IMR-90 (cell line): ENCODE measurements at regions not wholly inside any gene's neighbourhood (a gene's known extent, or its start where the extent isn't known, plus 50 kb on each side); places are given as distances from the start of the nearest gene placed in this dataset.

Experiments used
- ATAC-seq: fragments of 200-7000 bp; cut with Tn5 transposase; 2 replicates; pipeline ENCODE4 v1.9.1; 2020; ENCODE audit warnings: low read depth, mild to moderate bottlenecking, moderate library complexity
- BruUV-seq: library from RNA; stranded (reverse); fragments of 400-500 nt; replicated peaks from 2 replicates; lab custom pipeline; 2021; lab: Mats Ljungman, UMichigan
- CTCF ChIA-PET: fragments of 300-600 bp; formaldehyde crosslinking; extraction: SDS; loops from one replicate; lab custom pipeline; 2021; ENCODE audit warnings: antibody characterized with exemption; lab: Yijun Ruan, JAX
- POLR2A ChIA-PET: fragments of 300-600 bp; sonication (Branson Sonifier 250); formaldehyde crosslinking; loops from one replicate; lab custom pipeline; 2022; ENCODE audit warnings: antibody characterized with exemption; ENCODE audit not compliant: unreplicated experiment; lab: Charles Lee
- DNase-seq: peaks from one replicate; pipeline ENCODE4 v3.0.0; 2013
- H2AFZ ChIP-seq: replicated peaks from 2 replicates; pipeline ENCODE3; 2013; ENCODE audit warnings: low read length, mild to moderate bottlenecking; ENCODE audit not compliant: poor library complexity
- H2AK5ac ChIP-seq: 2 replicates; pipeline ENCODE4 v1.6.1; 2013; ENCODE audit warnings: low read depth, low read length, inconsistent platforms
- H2AK9ac ChIP-seq: replicated peaks from 2 replicates; pipeline ENCODE3; 2013; ENCODE audit warnings: mild to moderate bottlenecking, low read depth, low read length, moderate library complexity; ENCODE audit not compliant: poor library complexity
- H2BK120ac ChIP-seq: 2 replicates; pipeline ENCODE4 v1.6.1; 2013; ENCODE audit warnings: low read depth, low read length, inconsistent platforms
- H2BK15ac ChIP-seq: 3 replicates; pipeline ENCODE4 v1.6.1; 2013; ENCODE audit warnings: low read depth, low read length, inconsistent platforms
- H2BK20ac ChIP-seq: 2 replicates; pipeline ENCODE4 v1.6.1; 2013; ENCODE audit warnings: low read depth, mild to moderate bottlenecking, inconsistent platforms, low read length, moderate library complexity
- H2BK5ac ChIP-seq: 2 replicates; pipeline ENCODE4 v1.6.1; 2013; ENCODE audit warnings: mild to moderate bottlenecking, low read depth, low read length, inconsistent platforms; ENCODE audit not compliant: poor library complexity, severe bottlenecking
- H3K14ac ChIP-seq: replicated peaks from 2 replicates; pipeline ENCODE4 v1.6.1; 2013; ENCODE audit warnings: low read depth, low read length, inconsistent platforms
- H3K18ac ChIP-seq: 2 replicates; pipeline ENCODE4 v1.6.1; 2013; ENCODE audit warnings: low read depth, low read length, control low read depth
- H3K23ac ChIP-seq: 2 replicates; pipeline ENCODE4 v1.6.1; 2013; ENCODE audit warnings: low read depth, low read length, inconsistent platforms
- H3K27ac ChIP-seq: 2 replicates; pipeline ENCODE4 v1.5.1; 2013; ENCODE audit warnings: mild to moderate bottlenecking, control low read depth, low read length; ENCODE audit not compliant: insufficient read depth
- H3K27me3 ChIP-seq: 2 replicates; pipeline ENCODE4 v1.6.1; 2013; ENCODE audit warnings: low read length; ENCODE audit not compliant: control insufficient read depth, insufficient read depth
- H3K36me3 ChIP-seq: 2 replicates; pipeline ENCODE4 v1.6.1; 2013; ENCODE audit warnings: low read length, mixed read lengths; ENCODE audit not compliant: control insufficient read depth, insufficient read depth
- H3K4ac ChIP-seq: 2 replicates; pipeline ENCODE4 v1.6.1; 2013; ENCODE audit warnings: low read depth, low read length, inconsistent platforms
- H3K4me1 ChIP-seq: 2 replicates; pipeline ENCODE4 v1.6.1; 2013; ENCODE audit warnings: low read length, mixed read lengths; ENCODE audit not compliant: control insufficient read depth, insufficient read depth
- H3K4me2 ChIP-seq: 2 replicates; pipeline ENCODE4 v1.6.1; 2013; ENCODE audit warnings: low read depth, mild to moderate bottlenecking, control low read depth, low read length, moderate library complexity
- H3K4me3 ChIP-seq: 2 replicates; pipeline ENCODE4 v1.5.1; 2013; ENCODE audit warnings: low read depth, mild to moderate bottlenecking, control low read depth, low read length, moderate library complexity; ENCODE audit not compliant: insufficient read depth
- H3K56ac ChIP-seq: 2 replicates; pipeline ENCODE4 v1.6.1; 2013; ENCODE audit warnings: low read length, inconsistent platforms; ENCODE audit not compliant: insufficient read depth; ENCODE audit errors: extremely low read depth
- H3K79me1 ChIP-seq, 2 experiments: 2 replicates each; pipeline ENCODE4 v1.6.1; 2013; ENCODE audit warnings: low read length in 2 of 2, inconsistent platforms in 1 of 2, low read depth in 1 of 2
- H3K9ac ChIP-seq: 2 replicates; pipeline ENCODE4 v1.6.1; 2013; ENCODE audit warnings: low read depth, low read length, control low read depth
- H3K9me1 ChIP-seq: 2 replicates; pipeline ENCODE4 v1.6.1; 2013; ENCODE audit warnings: low read length, inconsistent platforms; ENCODE audit not compliant: insufficient read depth
- H3K9me3 ChIP-seq: 2 replicates; pipeline ENCODE4 v1.6.1; 2013; ENCODE audit warnings: low read length; ENCODE audit not compliant: control insufficient read depth, insufficient read depth
- H4K20me1 ChIP-seq: 2 replicates; pipeline ENCODE4 v1.6.1; 2013; ENCODE audit warnings: low read length, inconsistent platforms; ENCODE audit not compliant: insufficient read depth
- H4K5ac ChIP-seq: 2 replicates; pipeline ENCODE4 v1.6.1; 2013; ENCODE audit warnings: mild to moderate bottlenecking, low read depth, low read length, control low read depth
- H4K8ac ChIP-seq, 2 experiments: 2 replicates each; pipeline ENCODE4 v1.6.1; 2013; ENCODE audit warnings: low read depth in 2 of 2, low read length in 2 of 2, control low read depth in 1 of 2, inconsistent platforms in 1 of 2
- H4K91ac ChIP-seq: 2 replicates; pipeline ENCODE4 v1.6.1; 2013; ENCODE audit warnings: low read depth, low read length, inconsistent platforms; ENCODE audit not compliant: insufficient read depth
- BHLHE40 ChIP-seq: fragments of 150-350 bp; IDR thresholded peaks from 2 replicates; pipeline ENCODE4 v1.6.1; 2016; ENCODE audit warnings: mild to moderate bottlenecking, low read depth, low read length
- CEBPB ChIP-seq: IDR thresholded peaks from 2 replicates; pipeline ENCODE4 v1.6.1; 2012; ENCODE audit warnings: low read depth, low read length, improper control_type of control experiment
- CHD1 ChIP-seq: IDR thresholded peaks from 2 replicates; pipeline ENCODE4 v1.6.1; 2012; ENCODE audit warnings: low read depth, low read length, improper control_type of control experiment
- CTCF ChIP-seq: conservative IDR thresholded peaks from 2 replicates; pipeline ENCODE4 v1.5.1; 2012; ENCODE audit warnings: mild to moderate bottlenecking, low read depth, low read length, improper control_type of control experiment
- ELK1 ChIP-seq: fragments of 150-350 bp; IDR thresholded peaks from 2 replicates; pipeline ENCODE4 v1.6.1; 2016; ENCODE audit warnings: low read depth, mild to moderate bottlenecking, low read length, moderate library complexity, borderline replicate concordance
- FOS ChIP-seq: fragments of 150-350 bp; IDR thresholded peaks from 2 replicates; pipeline ENCODE4 v1.6.1; 2016; ENCODE audit warnings: low read depth, low read length
- MAFK ChIP-seq: IDR thresholded peaks from 2 replicates; pipeline ENCODE4 v1.6.1; 2012; ENCODE audit warnings: low read depth, low read length, improper control_type of control experiment
- MAZ ChIP-seq: IDR thresholded peaks from 2 replicates; pipeline ENCODE4 v1.6.1; 2012; ENCODE audit warnings: low read depth, mild to moderate bottlenecking, low read length, improper control_type of control experiment, moderate library complexity, borderline replicate concordance
- MXI1 ChIP-seq: IDR thresholded peaks from 2 replicates; pipeline ENCODE4 v1.6.1; 2012; ENCODE audit warnings: low read depth, mild to moderate bottlenecking, low read length, moderate library complexity, borderline replicate concordance
- NFE2L2 ChIP-seq: fragments of 150-350 bp; IDR thresholded peaks from 2 replicates; pipeline ENCODE4 v1.6.1; 2016; ENCODE audit warnings: low read depth, mild to moderate bottlenecking, low read length
- POLR2A ChIP-seq: IDR thresholded peaks from 2 replicates; pipeline ENCODE4 v1.6.1; 2012; ENCODE audit warnings: mild to moderate bottlenecking, low read depth, low read length
- RAD21 ChIP-seq: IDR thresholded peaks from 2 replicates; pipeline ENCODE4 v1.6.1; 2012; ENCODE audit warnings: low read length, improper control_type of control experiment
- RCOR1 ChIP-seq: IDR thresholded peaks from 2 replicates; pipeline ENCODE4 v1.6.1; 2012; ENCODE audit warnings: mild to moderate bottlenecking, low read length, improper control_type of control experiment; ENCODE audit not compliant: insufficient replicate concordance
- RFX5 ChIP-seq: IDR thresholded peaks from 2 replicates; pipeline ENCODE4 v1.8.0; 2012; ENCODE audit warnings: low read depth, mild to moderate bottlenecking, low read length, moderate library complexity
- SMC3 ChIP-seq: fragments of 150-350 bp; IDR thresholded peaks from 2 replicates; pipeline ENCODE4 v1.6.1; 2016; ENCODE audit warnings: low read depth, mild to moderate bottlenecking, antibody characterized with exemption, low read length, moderate library complexity
- USF2 ChIP-seq: fragments of 150-350 bp; IDR thresholded peaks from 2 replicates; pipeline ENCODE4 v1.6.1; 2017; ENCODE audit warnings: mild to moderate bottlenecking, antibody characterized with exemption, low read length, low read depth
- WGBS, 2 experiments: methylation state at CpG; one replicate each; pipeline versions ENCODE4 v1.1.5 to v1.1.7; 2013; ENCODE audit warnings: missing lambda C conversion rate in 2 of 2; ENCODE audit not compliant: insufficient read length in 1 of 2; ENCODE audit errors: extremely low coverage in 2 of 2; 5-methylcytosine and 5-hydroxymethylcytosine counted together
- dilution Hi-C: fragments of 300-500 bp; cut with HindIII; formaldehyde crosslinking; loops from one replicate; pipeline ENCODE4 v1.14.3; 2018; ENCODE audit warnings: low sequenced_read_pairs; ENCODE audit not compliant: unreplicated experiment
- in situ Hi-C: fragments of 300-500 bp; cut with MboI; formaldehyde crosslinking; loops from 3 replicates; pipeline ENCODE4 v1.14.3; 2019; ENCODE audit warnings: low sequenced_read_pairs, inconsistent platforms, mixed read lengths
- intact Hi-C: fragments of 100-400 bp; cut with micrococcal nuclease; formaldehyde crosslinking; loops from 2 replicates; pipeline ENCODE4 v1.10.0; 2022

- no peak overlapping the region for H3K14ac ChIP-seq
- H4K20me1 ChIP-seq, result no peaks in the 10 kb centered on the region
- POLR2A ChIA-PET, result no interaction called here
- no peak overlapping the region for H3K9ac ChIP-seq
- no peak overlapping the region for H3K4me2 ChIP-seq
- no peak overlapping the region for H2AFZ ChIP-seq
- no TSS peak for BruUV-seq
- H4K91ac ChIP-seq, result no peak overlapping the region
- H3K9me3 ChIP-seq, result no peaks in the 10 kb centered on the region
- no peak overlapping the region for H3K4ac ChIP-seq
- no peaks in the 10 kb centered on the region for H3K27me3 ChIP-seq
- no peak overlapping the region for H2BK20ac ChIP-seq
- no peak overlapping the region for H4K5ac ChIP-seq
- H4K8ac ChIP-seq, result no peak overlapping the region
- no CpG with 5 or more reads among the region's 1 CpG for WGBS, 2 experiments
- no peak overlapping the region for H3K56ac ChIP-seq
- H2AK9ac ChIP-seq, result no peak overlapping the region
- intact Hi-C loops, result no loop called here
- no peak overlapping the region for H2BK5ac ChIP-seq
- dilution Hi-C loops, result no loop called here
- H3K36me3 ChIP-seq, result no peaks in the 10 kb centered on the region
- H3K4me3 ChIP-seq, result no peak overlapping the region
- DNase-seq (no peak), ATAC-seq (no peak)
- in situ Hi-C loops, result no loop called here
- no peak overlapping the region for H2AK5ac ChIP-seq
- H3K18ac ChIP-seq, result no peak overlapping the region
- no peak overlapping the region for H3K27ac ChIP-seq
- TF ChIP-seq CHD1, result no peak
- TF ChIP-seq RAD21, result no peak
- no peak for TF ChIP-seq NFE2L2
- TF ChIP-seq MXI1, result no peak
- no peak for TF ChIP-seq CTCF
- no peak for TF ChIP-seq CEBPB
- no peak for TF ChIP-seq ELK1
- no peak for TF ChIP-seq MAZ
- TF ChIP-seq MAFK, result no peak
- TF ChIP-seq RFX5, result no peak
- no peak for TF ChIP-seq POLR2A
- TF ChIP-seq USF2, result no peak
- TF ChIP-seq BHLHE40, result no peak
- no peak for TF ChIP-seq SMC3
- TF ChIP-seq FOS, result no peak
- TF ChIP-seq RCOR1, result no peak
- no peaks in the 10 kb centered on the region for H3K79me1 ChIP-seq
- CTCF ChIA-PET, result interaction anchor here (0.7 kb wide), 1 partner anchor 13 kb away, joined by 3 read pairs; no protein-coding TSS in a partner anchor
- no peak overlapping the region for H2BK120ac ChIP-seq
- H3K9me1 ChIP-seq, result no peaks in the 10 kb centered on the region
- no peak overlapping the region for H2BK15ac ChIP-seq
- no peak overlapping the region for H3K23ac ChIP-seq
- no peaks in the 10 kb centered on the region for H3K4me1 ChIP-seq
Measured at GRCh38 chr13:69194130-69194529, 913.5 kb upstream of the ATXN8OS start.
